ENCODE measurements at regions not wholly inside any gene's neighbourhood (a gene's known extent, or its start where the extent isn't known, plus 50 kb on each side); places are given as distances from the start of the nearest gene placed in this dataset.

DNA sequence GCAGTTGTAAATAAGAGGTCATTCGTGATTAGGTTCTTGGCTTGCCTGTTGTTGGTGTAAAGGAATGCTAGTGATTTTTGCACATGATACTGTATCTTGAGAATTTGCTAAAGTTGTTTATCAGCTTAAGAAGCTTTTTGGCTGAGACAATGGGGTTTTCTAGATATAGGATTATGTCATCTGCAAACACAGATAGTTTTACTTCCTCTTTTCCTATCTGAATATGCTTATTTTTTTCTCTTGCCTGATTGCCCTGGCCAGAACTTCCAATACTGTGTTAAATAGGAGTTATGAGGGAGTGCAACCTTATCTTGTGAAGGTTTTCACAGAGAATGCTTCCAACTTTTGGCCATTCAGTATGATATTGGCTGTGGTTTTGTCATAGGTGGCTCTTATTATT, 576.1 kb upstream of the RGS18 start (continued):
- TF ChIP-seq IRF5 (IDR thresholded peaks at IDR 0.05; ENCODE audit: borderline replicate concordance) (no peak), RBBP5 (conservative IDR thresholded peaks at IDR 0.05) (no peak), WRNIP1 (IDR thresholded peaks at IDR 0.05; ENCODE audit: borderline replicate concordance, low read depth, low read length) (no peak), IKZF2 (IDR thresholded peaks at IDR 0.05) (peak in 1 of 2 experiments; percentile 40; a peak in 1 of 4 replicates), TCF7 (IDR thresholded peaks at IDR 0.05; ENCODE audit: borderline replicate concordance) (no peak), YY1 (IDR thresholded peaks at IDR 0.05; ENCODE audit: low read depth, low read length) (no peak)

DNA sequence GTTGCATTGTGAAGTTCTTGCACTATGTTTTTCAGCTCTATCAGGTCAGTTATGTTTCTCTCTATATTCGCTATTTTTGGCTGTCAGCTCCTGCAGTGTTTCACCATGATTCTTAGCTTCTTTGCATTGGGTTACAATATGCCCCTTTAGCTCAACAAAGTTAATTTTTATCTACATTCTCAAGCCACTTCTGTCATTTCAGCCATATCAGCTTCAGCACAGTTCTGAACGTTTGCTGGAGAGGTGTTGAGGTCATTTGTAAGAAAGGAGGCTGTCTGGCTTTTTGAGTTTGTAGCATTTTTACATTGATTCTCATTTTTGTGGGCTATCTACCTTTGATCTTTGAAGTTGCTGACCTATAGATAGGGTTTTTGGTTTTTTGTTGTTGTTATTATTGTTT, 573.2 kb upstream of the RGS18 start:
- WGBS (ENCODE audit: insufficient coverage, insufficient replicate concordance, low lambda C conversion rate, missing lambda C conversion rate): 0% methylated on average over 2 of the region's 2 CpGs
- no peaks in the 10 kb centered on the region for H3K36me3 ChIP-seq (ENCODE audit: control insufficient read depth in 2 of 2, insufficient read depth in 2 of 2, low read length in 1 of 2)
- H4K20me1 ChIP-seq (ENCODE audit: control insufficient read depth, insufficient read depth): no peaks in the 10 kb centered on the region
- no peak for DNase-seq (ENCODE audit: low read depth, low spot score)
- in situ Hi-C loops (cut with MboI) (no loop called here), intact Hi-C loops (cut with micrococcal nuclease; ENCODE audit: unreplicated experiment) (no loop called here)
- no peak overlapping the region for H2AFZ ChIP-seq (ENCODE audit: control insufficient read depth, low read depth, low read length)
- ChIA-PET POLR2A (no interaction called here), SMC1A (ENCODE audit: uncharacterized antibody, unreplicated experiment) (interaction anchor here (1.8 kb wide), 1 partner anchor 12 kb away, joined by 3 read pairs; no protein-coding TSS in a partner anchor), CTCF (no interaction called here), RAD21 (ENCODE audit: unreplicated experiment) (interaction anchor here (1.5 kb wide), 1 partner anchor 26 kb away, joined by 3 read pairs; no protein-coding TSS in a partner anchor)
- H3K9me3 ChIP-seq (replicated peaks; ENCODE audit: control insufficient read depth, insufficient read depth, low read length): no peaks in the 10 kb centered on the region
- H3K27me3 ChIP-seq (replicated peaks in 1 of 2; ENCODE audit: control insufficient read depth in 2 of 2, insufficient read depth in 2 of 2, low read length in 1 of 2): no peaks in the 10 kb centered on the region
- no peak for ATAC-seq
- no peaks in the 10 kb centered on the region for H3K79me2 ChIP-seq (ENCODE audit: control insufficient read depth, insufficient read depth, low read length)
- FAIRE-seq: no peak
- H3K27ac ChIP-seq (ENCODE audit: control insufficient read depth, insufficient read depth): no peak overlapping the region
- H3K4me3 ChIP-seq: no peak overlapping the region
- no peak overlapping the region for H3K9ac ChIP-seq (ENCODE audit: control insufficient read depth, insufficient read depth, low read length)
- H3K4me2 ChIP-seq (ENCODE audit: control insufficient read depth, insufficient read depth): no peak overlapping the region
- H3K4me1 ChIP-seq (ENCODE audit: control insufficient read depth, insufficient read depth, low read length): no peaks in the 10 kb centered on the region
- no TSS peak for BruUV-seq (replicated peaks)
- TF ChIP-seq IRF3 (IDR thresholded peaks at IDR 0.05) (no peak), RFX5 (IDR thresholded peaks at IDR 0.05; ENCODE audit: low read depth, low read length) (no peak), ZSCAN29 (IDR thresholded peaks at IDR 0.05) (no peak), MEF2A (IDR thresholded peaks at IDR 0.05; ENCODE audit: insufficient read depth, low read depth, low read length) (no peak), ZNF207 (IDR thresholded peaks at IDR 0.05; ENCODE audit: borderline replicate concordance) (no peak)
- TF ChIP-seq, protein P1, sequence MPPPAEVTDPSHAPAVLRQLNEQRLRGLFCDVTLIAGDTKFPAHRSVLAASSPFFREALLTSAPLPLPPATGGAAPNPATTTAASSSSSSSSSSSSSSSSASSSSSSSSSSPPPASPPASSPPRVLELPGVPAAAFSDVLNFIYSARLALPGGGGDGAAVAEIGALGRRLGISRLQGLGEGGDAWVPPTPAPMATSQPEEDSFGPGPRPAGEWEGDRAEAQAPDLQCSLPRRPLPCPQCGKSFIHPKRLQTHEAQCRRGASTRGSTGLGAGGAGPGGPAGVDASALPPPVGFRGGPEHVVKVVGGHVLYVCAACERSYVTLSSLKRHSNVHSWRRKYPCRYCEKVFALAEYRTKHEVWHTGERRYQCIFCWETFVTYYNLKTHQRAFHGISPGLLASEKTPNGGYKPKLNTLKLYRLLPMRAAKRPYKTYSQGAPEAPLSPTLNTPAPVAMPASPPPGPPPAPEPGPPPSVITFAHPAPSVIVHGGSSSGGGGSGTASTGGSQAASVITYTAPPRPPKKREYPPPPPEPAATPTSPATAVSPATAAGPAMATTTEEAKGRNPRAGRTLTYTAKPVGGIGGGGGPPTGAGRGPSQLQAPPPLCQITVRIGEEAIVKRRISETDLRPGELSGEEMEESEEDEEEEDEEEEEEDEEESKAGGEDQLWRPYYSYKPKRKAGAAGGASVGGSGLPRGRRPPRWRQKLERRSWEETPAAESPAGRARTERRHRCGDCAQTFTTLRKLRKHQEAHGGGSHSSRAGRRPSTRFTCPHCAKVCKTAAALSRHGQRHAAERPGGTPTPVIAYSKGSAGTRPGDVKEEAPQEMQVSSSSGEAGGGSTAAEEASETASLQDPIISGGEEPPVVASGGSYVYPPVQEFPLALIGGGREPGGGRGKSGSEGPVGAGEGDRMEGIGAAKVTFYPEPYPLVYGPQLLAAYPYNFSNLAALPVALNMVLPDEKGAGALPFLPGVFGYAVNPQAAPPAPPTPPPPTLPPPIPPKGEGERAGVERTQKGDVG (CRISPR knock-in tag; IDR thresholded peaks at IDR 0.05): no peak
- TF ChIP-seq, protein P2, sequence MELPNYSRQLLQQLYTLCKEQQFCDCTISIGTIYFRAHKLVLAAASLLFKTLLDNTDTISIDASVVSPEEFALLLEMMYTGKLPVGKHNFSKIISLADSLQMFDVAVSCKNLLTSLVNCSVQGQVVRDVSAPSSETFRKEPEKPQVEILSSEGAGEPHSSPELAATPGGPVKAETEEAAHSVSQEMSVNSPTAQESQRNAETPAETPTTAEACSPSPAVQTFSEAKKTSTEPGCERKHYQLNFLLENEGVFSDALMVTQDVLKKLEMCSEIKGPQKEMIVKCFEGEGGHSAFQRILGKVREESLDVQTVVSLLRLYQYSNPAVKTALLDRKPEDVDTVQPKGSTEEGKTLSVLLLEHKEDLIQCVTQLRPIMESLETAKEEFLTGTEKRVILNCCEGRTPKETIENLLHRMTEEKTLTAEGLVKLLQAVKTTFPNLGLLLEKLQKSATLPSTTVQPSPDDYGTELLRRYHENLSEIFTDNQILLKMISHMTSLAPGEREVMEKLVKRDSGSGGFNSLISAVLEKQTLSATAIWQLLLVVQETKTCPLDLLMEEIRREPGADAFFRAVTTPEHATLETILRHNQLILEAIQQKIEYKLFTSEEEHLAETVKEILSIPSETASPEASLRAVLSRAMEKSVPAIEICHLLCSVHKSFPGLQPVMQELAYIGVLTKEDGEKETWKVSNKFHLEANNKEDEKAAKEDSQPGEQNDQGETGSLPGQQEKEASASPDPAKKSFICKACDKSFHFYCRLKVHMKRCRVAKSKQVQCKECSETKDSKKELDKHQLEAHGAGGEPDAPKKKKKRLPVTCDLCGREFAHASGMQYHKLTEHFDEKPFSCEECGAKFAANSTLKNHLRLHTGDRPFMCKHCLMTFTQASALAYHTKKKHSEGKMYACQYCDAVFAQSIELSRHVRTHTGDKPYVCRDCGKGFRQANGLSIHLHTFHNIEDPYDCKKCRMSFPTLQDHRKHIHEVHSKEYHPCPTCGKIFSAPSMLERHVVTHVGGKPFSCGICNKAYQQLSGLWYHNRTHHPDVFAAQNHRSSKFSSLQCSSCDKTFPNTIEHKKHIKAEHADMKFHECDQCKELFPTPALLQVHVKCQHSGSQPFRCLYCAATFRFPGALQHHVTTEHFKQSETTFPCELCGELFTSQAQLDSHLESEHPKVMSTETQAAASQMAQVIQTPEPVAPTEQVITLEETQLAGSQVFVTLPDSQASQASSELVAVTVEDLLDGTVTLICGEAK (IDR thresholded peaks at IDR 0.05; ENCODE audit: borderline replicate concordance): no peak

All from GM12878 (cell line).